GM18861 (cell line): ENCODE measurements at regions not wholly inside any gene's neighbourhood (a gene's known extent, or its start where the extent isn't known, plus 50 kb on each side); places are given as distances from the start of the nearest gene placed in this dataset.
"Not testable (repeated sequence)": the region's sequence is repeated elsewhere in the genome, so short reads cannot be mapped to it uniquely, and the experiment has no call there.

Experiments
- ATAC-seq: cut with Tn5 transposase; IDR thresholded peaks from one replicate; pipeline ENCODE4 v1.9.1; 2021; ENCODE audit not compliant: unreplicated experiment

- no peak for ATAC-seq
Observed at GRCh38 chr7:17552952-17553351, 254.5 kb downstream of the AHR start.

- no peak for ATAC-seq
Observed at GRCh38 chr7:17554341-17555015, 256.0 kb downstream of the AHR start.

- no peak for ATAC-seq
Observed at GRCh38 chr7:17556247-17556956, 257.9 kb downstream of the AHR start.

- no peak for ATAC-seq
Observed at GRCh38 chr7:17557251-17557671, 258.8 kb downstream of the AHR start.

GRCh38 chr7:17558135-17558534 lies 259.7 kb downstream of the AHR start:
- no peak for ATAC-seq

GRCh38 chr7:17558558-17559332 lies 260.3 kb downstream of the AHR start:
- no peak for ATAC-seq

- ATAC-seq, result no peak
Observed at GRCh38 chr7:17559388-17559787, 260.9 kb downstream of the AHR start.

GRCh38 chr7:17560516-17560915 lies 262.1 kb downstream of the AHR start:
- ATAC-seq, result no peak

GRCh38 chr7:17560966-17561365 lies 262.5 kb downstream of the AHR start:
- no peak for ATAC-seq

- ATAC-seq, result no peak
Observed at GRCh38 chr7:17564678-17565212, 266.3 kb downstream of the AHR start.

GRCh38 chr7:17580141-17580540 lies 281.7 kb downstream of the AHR start:
- ATAC-seq, result no peak

GRCh38 chr7:17580856-17581255 lies 282.4 kb downstream of the AHR start:
- no peak for ATAC-seq

- no peak for ATAC-seq
Observed at GRCh38 chr7:17581301-17581700, 282.8 kb downstream of the AHR start.

GRCh38 chr7:17582696-17583095 lies 284.2 kb downstream of the AHR start:
- ATAC-seq, result not testable (repeated sequence)

GRCh38 chr7:17583786-17584185 lies 285.3 kb downstream of the AHR start:
- no peak for ATAC-seq

GRCh38 chr7:17584822-17585221 lies 286.4 kb downstream of the AHR start:
- no peak for ATAC-seq

GRCh38 chr7:17586711-17587110 lies 288.3 kb downstream of the AHR start:
- ATAC-seq, result no peak

- no peak for ATAC-seq
Observed at GRCh38 chr7:17588730-17589129, 290.3 kb downstream of the AHR start.

- no peak for ATAC-seq
Observed at GRCh38 chr7:17589671-17590070, 291.2 kb downstream of the AHR start.

- no peak for ATAC-seq
Observed at GRCh38 chr7:17590221-17590620, 291.8 kb downstream of the AHR start.

GRCh38 chr7:17593819-17594419 lies 295.5 kb downstream of the AHR start:
- no peak for ATAC-seq
